PC-3 (cell line): ENCODE measurements at regions not wholly inside any gene's neighbourhood (a gene's known extent, or its start where the extent isn't known, plus 50 kb on each side); places are given as distances from the start of the nearest gene placed in this dataset.

ENCODE experiments used
- ATAC-seq: fragments of 200-7000 bp; cut with Tn5 transposase; 2 replicates; pipeline ENCODE4 v1.9.1; 2020; ENCODE audit warnings: mild to moderate bottlenecking, moderate library complexity
- BruUV-seq: library from RNA; stranded (reverse); fragments of 400-500 nt; replicated peaks from 2 replicates; lab custom pipeline; 2021; lab: Mats Ljungman, UMichigan
- CTCF ChIA-PET: fragments of 300-600 bp; sonication (Branson Sonifier 250); formaldehyde crosslinking; loops from one replicate; lab custom pipeline; 2022; ENCODE audit warnings: antibody characterized with exemption; lab: Charles Lee
- POLR2A ChIA-PET: fragments of 300-600 bp; sonication (Branson Sonifier 250); formaldehyde crosslinking; loops from one replicate; lab custom pipeline; 2022; ENCODE audit warnings: antibody characterized with exemption; ENCODE audit not compliant: unreplicated experiment; lab: Charles Lee
- DNase-seq: peaks from one replicate; pipeline ENCODE4 v3.0.0-alpha.2; 2015
- H2AFZ ChIP-seq: fragments of 300-600 bp; sonication (generic); 2 replicates; pipeline ENCODE4 v1.6.0; 2016; ENCODE audit warnings: antibody characterized with exemption, low read length
- H3F3A ChIP-seq: fragments of 300-600 bp; sonication (generic); one replicate; pipeline ENCODE4 v1.6.0; 2017; ENCODE audit warnings: antibody characterized with exemption, low read length, control low read depth, mild to moderate bottlenecking; ENCODE audit not compliant: unreplicated experiment
- H3K27ac ChIP-seq: fragments of 300-600 bp; sonication (generic); 2 replicates; pipeline ENCODE4 v1.5.1; 2016; ENCODE audit warnings: mild to moderate bottlenecking, low read length
- H3K27me3 ChIP-seq: fragments of 300-600 bp; sonication (generic); 2 replicates; pipeline ENCODE4 v1.6.1; 2016; ENCODE audit warnings: low read length, mixed read lengths
- H3K36me3 ChIP-seq: fragments of 300-600 bp; sonication (generic); 2 replicates; pipeline ENCODE4 v1.6.1; 2016; ENCODE audit warnings: low read depth, mixed run types, low read length, mixed read lengths
- H3K4me1 ChIP-seq: fragments of 300-600 bp; sonication (generic); 2 replicates; pipeline ENCODE4 v1.5.1; 2016; ENCODE audit warnings: low read length; ENCODE audit not compliant: insufficient read depth
- H3K4me2 ChIP-seq: fragments of 300-600 bp; sonication (generic); 2 replicates; pipeline ENCODE4 v1.6.0; 2016; ENCODE audit warnings: low read length
- H3K4me3 ChIP-seq: fragments of 300-600 bp; sonication (generic); 2 replicates; pipeline ENCODE4 v1.5.1; 2016; ENCODE audit warnings: mild to moderate bottlenecking, low read length, mixed read lengths
- H3K79me2 ChIP-seq: fragments of 300-600 bp; sonication (generic); 2 replicates; pipeline ENCODE4 v1.6.1; 2017; ENCODE audit warnings: low read length, mixed read lengths
- H3K9ac ChIP-seq: fragments of 300-600 bp; sonication (generic); 2 replicates; pipeline ENCODE4 v1.6.0; 2016; ENCODE audit warnings: mild to moderate bottlenecking, low read length
- H3K9me2 ChIP-seq: fragments of 300-600 bp; sonication (generic); replicated peaks from 2 replicates; pipeline ENCODE4 v1.6.1; 2016; ENCODE audit warnings: mixed run types, low read length, mixed read lengths
- H3K9me3 ChIP-seq: fragments of 300-600 bp; sonication (generic); 2 replicates; pipeline ENCODE4 v1.6.1; 2016; ENCODE audit warnings: low read length, mixed read lengths
- H4K20me1 ChIP-seq: fragments of 300-600 bp; sonication (generic); 2 replicates; pipeline ENCODE4 v1.6.1; 2016; ENCODE audit warnings: low read length, mixed read lengths
- EZH2 ChIP-seq: fragments of 300-600 bp; sonication (generic); IDR thresholded peaks from one replicate; pipeline ENCODE4 v1.6.1; 2017; ENCODE audit warnings: antibody characterized with exemption, mild to moderate bottlenecking, low read length; ENCODE audit not compliant: unreplicated experiment
- EZH2phosphoT487 ChIP-seq: fragments of 300-600 bp; sonication (generic); IDR thresholded peaks from 2 replicates; pipeline ENCODE4 v1.6.1; 2018; ENCODE audit warnings: mild to moderate bottlenecking, antibody characterized with exemption, low read length, borderline replicate concordance
- intact Hi-C: fragments of 100-400 bp; cut with micrococcal nuclease; formaldehyde crosslinking; loops from 2 replicates; pipeline ENCODE4 v1.9.0; 2023
- TF ChIP-seq, protein P1 (sequence below): fragments of 300-600 bp; sonication (generic); conservative IDR thresholded peaks from 2 replicates; pipeline ENCODE4 v1.5.1; 2017; ENCODE audit warnings: antibody characterized with exemption, low read depth, mild to moderate bottlenecking, low read length

DNA sequence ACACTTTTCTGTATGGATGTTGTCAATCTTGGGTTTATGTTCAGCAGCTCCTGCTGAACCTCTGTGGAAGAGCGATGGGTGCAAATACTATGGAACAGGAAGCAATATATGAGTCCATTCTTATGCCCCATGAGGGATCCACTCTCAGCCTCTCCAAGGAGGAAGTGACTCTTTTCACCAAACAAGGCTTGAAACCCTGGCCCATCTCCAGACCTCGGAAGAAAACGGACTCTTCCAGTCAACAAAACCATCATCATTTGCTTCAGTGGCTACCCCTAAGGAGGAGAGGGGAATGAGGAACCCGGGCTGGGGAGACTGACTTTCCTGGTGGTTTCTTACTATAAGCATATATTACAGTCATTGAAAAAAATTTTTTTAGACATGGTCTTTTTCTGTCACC lies 206.2 kb downstream of the AXIN2 start:
- Histone ChIP-seq H3K36me3 (no peaks in the 10 kb centered on the region), H3K4me1 (peaks cover 29% of the 10 kb centered on the region), H3F3A (no peaks in the 10 kb centered on the region), H3K27ac (no peak overlapping the region), H3K4me2 (no peak overlapping the region), H3K9ac (no peak overlapping the region), H3K9me2 (no peaks in the 10 kb centered on the region), H3K79me2 (no peaks in the 10 kb centered on the region), H3K27me3 (no peaks in the 10 kb centered on the region), H2AFZ (no peak overlapping the region), H3K4me3 (no peak overlapping the region), H4K20me1 (no peaks in the 10 kb centered on the region), H3K9me3 (no peaks in the 10 kb centered on the region)
- TF ChIP-seq, protein P1, sequence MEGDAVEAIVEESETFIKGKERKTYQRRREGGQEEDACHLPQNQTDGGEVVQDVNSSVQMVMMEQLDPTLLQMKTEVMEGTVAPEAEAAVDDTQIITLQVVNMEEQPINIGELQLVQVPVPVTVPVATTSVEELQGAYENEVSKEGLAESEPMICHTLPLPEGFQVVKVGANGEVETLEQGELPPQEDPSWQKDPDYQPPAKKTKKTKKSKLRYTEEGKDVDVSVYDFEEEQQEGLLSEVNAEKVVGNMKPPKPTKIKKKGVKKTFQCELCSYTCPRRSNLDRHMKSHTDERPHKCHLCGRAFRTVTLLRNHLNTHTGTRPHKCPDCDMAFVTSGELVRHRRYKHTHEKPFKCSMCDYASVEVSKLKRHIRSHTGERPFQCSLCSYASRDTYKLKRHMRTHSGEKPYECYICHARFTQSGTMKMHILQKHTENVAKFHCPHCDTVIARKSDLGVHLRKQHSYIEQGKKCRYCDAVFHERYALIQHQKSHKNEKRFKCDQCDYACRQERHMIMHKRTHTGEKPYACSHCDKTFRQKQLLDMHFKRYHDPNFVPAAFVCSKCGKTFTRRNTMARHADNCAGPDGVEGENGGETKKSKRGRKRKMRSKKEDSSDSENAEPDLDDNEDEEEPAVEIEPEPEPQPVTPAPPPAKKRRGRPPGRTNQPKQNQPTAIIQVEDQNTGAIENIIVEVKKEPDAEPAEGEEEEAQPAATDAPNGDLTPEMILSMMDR = no peak
- intact Hi-C loops = no loop called here
- CTCF ChIA-PET = no interaction called here
- POLR2A ChIA-PET = no interaction called here
- BruUV-seq = no TSS peak
- DNase-seq = peak; percentile 52
- ATAC-seq = no peak

DNA sequence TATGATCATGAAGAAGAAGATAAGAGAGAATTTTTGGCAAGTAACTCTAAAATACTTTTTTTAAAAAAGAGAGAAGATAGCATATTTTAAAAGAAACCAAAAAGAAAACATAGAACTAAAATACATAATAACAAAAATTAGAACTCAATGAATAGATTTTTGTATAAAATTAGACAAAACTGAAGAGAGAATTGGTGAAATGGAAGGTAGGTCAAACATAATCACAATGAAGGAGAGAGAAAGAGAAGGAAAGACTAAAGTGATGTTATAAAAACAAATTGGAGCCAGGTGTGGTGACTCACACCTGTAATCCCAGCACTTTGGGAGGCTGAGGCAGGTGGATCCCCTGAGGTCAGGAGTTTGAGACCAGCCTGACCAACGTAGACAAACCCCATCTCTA lies 211.5 kb downstream of the AXIN2 start:
- no peaks in the 10 kb centered on the region for H3F3A ChIP-seq
- H3K4me1 ChIP-seq = no peaks in the 10 kb centered on the region
- no peak overlapping the region for H3K4me3 ChIP-seq
- ATAC-seq (no peak), DNase-seq (no peak)
- H3K4me2 ChIP-seq = no peak overlapping the region
- no peaks in the 10 kb centered on the region for H3K36me3 ChIP-seq
- H2AFZ ChIP-seq = no peak overlapping the region
- H3K9ac ChIP-seq = no peak overlapping the region
- H3K27me3 ChIP-seq = no peaks in the 10 kb centered on the region
- H3K79me2 ChIP-seq = no peaks in the 10 kb centered on the region
- ChIA-PET CTCF (no interaction called here), POLR2A (no interaction called here)
- no peaks in the 10 kb centered on the region for H4K20me1 ChIP-seq
- no peaks in the 10 kb centered on the region for H3K9me2 ChIP-seq
- intact Hi-C loops = no loop called here
- no peaks in the 10 kb centered on the region for H3K9me3 ChIP-seq
- TF ChIP-seq EZH2 = no peak
- TF ChIP-seq EZH2phosphoT487 = no peak
- TF ChIP-seq, protein P1 = no peak
- no TSS peak for BruUV-seq
- no peak overlapping the region for H3K27ac ChIP-seq

DNA sequence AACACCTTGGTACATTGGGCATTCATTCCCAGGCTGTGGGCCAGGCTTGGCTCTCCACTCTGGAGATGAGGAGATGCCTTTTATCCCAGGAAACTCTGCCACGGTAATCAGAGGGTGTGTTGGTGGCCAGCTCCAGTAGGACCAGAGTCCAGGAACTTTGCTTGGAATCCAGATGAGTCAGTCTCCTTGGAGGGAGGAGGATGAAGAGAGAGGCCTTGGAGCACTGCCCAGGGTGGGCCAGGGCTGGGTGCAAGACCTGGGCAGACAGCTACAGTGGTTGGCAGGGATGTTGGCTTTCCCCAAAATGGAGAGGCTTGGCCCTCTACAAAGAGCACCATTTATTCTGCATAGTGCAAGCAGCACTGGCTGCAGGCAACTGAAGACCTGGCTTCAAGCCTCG lies 209.0 kb downstream of the RGS9 start:
- H3F3A ChIP-seq = no peaks in the 10 kb centered on the region
- H3K27me3 ChIP-seq = no peaks in the 10 kb centered on the region
- no peak overlapping the region for H3K4me3 ChIP-seq
- intact Hi-C loops = no loop called here
- H3K27ac ChIP-seq = no peak overlapping the region
- no peak overlapping the region for H3K4me2 ChIP-seq
- no peaks in the 10 kb centered on the region for H3K9me2 ChIP-seq
- no peak overlapping the region for H3K9ac ChIP-seq
- H3K9me3 ChIP-seq = no peaks in the 10 kb centered on the region
- TF ChIP-seq, protein P1 = no peak
- TF ChIP-seq EZH2phosphoT487 (no peak), EZH2 (no peak)
- ATAC-seq (no peak), DNase-seq (no peak)
- no peaks in the 10 kb centered on the region for H3K79me2 ChIP-seq
- H4K20me1 ChIP-seq = no peaks in the 10 kb centered on the region
- no TSS peak for BruUV-seq
- no peaks in the 10 kb centered on the region for H3K36me3 ChIP-seq
- H2AFZ ChIP-seq = no peak overlapping the region
- CTCF ChIA-PET = no interaction called here
- POLR2A ChIA-PET = no interaction called here
- H3K4me1 ChIP-seq = no peaks in the 10 kb centered on the region
